ENCODE measurements at regions not wholly inside any gene's neighbourhood (a gene's known extent, or its start where the extent isn't known, plus 50 kb on each side); places are given as distances from the start of the nearest gene placed in this dataset.
"Not testable (repeated sequence)": the region's sequence is repeated elsewhere in the genome, so short reads cannot be mapped to it uniquely, and the experiment has no call there.

DNA sequence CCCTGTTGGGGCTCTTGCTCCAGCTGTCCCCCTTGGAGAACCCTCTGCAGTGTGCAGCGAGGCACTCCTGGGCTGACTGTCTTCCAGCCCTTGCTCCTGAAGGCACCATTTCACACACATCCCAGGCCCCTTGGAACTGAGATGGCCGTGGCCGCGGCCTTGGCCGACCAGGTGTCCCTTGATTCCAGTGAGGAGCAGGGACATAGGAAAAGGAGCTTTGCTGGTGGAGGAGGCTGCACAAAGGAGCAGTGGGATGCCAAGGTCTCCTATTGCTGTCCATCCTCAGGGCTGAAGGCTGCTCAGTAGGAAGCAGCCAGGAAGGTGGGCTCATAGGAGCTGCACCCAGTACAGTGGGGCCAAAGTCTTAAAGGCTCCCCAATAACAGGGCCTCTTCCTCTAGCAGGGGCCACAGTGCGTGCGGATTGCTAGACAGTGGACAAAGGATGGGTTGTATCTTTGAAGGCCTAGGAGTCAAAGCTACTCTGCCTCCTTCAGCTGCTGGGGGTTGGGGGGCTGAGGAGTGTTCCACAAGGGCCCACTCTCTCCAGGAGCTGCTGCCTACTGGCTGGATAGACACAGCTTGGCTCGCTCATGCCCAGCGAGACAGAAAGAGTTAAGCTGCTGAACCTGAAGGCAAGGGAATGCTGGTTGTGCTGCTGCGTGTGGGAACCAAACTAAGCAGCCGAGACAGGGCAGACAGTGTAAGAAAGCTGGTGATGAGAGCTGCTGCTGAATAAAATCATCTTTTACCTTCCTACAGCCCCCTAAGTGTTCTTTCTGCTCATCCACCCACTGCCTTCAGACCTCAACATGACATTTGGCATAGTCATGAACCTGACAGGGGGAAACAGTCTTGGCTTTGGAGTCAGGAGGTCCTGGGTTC lies 891.9 kb upstream of the ZNF722 start:
- DNase-seq = no peak

DNA sequence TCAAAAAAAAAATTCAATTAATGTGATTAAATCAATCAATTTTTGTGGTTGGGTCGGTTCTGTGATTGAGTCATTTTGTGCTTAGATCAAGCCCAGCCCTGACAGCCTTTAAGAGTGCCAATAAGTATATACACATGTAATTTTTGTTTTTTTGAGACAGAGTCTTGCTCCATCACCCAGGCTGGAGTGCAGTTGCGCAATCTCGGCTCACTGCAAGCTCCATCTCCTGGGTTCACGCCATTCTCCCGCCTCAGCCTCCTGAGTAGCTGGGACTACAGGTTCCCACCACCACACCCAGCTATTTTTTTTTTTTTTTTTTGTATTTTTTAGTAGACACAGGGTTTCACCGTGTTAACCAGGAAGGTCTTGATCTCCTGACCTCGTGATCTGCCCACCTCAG lies 887.1 kb upstream of the ZNF722 start:
- not testable (repeated sequence) for DNase-seq

DNA sequence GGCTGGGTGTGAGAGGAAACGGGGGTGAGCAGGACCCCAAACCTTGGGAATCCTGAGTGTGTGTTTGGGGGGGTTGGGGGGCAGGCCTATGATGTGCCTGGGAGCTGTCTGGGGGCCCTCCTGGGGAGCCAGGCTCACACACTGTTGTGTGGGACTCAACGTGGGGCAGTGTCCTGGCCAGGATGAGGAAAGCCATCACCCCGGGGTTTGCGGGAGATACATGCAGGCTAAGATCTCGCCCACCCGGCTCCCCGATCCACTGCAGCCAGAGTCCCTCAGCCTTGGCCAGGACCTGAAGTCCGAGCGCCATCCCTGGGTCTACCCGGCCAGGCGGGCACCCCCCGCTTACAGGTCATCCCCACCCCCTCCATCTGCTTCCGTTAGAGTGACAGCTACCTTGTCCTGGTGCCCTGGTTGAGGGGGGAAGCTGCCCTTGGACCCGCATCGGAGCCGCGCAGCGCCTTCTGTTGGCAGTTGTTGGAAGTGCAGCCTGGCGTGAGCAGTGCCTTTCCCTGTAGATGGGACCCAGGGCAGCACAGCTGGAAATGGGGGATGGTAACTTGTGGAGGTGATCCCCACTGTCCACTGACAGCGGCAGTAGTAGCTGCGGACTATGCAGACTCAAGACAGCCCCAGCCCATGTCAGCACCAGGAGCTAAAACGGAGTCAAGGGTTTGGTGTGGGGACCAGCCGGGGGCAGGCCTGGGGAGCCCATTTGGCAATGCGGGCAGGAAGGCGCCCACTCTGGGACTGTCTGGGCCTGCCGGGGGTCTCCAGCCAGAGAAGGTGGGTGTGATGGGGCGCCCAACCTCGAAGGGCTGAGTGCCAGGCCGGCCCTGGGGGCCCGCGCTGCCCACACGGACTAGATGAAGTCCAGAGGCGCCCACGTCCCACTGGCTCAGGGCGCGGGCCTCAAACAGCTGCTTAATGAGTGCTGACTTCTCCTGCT lies 885.6 kb upstream of the ZNF722 start:
- no peak for DNase-seq

DNA sequence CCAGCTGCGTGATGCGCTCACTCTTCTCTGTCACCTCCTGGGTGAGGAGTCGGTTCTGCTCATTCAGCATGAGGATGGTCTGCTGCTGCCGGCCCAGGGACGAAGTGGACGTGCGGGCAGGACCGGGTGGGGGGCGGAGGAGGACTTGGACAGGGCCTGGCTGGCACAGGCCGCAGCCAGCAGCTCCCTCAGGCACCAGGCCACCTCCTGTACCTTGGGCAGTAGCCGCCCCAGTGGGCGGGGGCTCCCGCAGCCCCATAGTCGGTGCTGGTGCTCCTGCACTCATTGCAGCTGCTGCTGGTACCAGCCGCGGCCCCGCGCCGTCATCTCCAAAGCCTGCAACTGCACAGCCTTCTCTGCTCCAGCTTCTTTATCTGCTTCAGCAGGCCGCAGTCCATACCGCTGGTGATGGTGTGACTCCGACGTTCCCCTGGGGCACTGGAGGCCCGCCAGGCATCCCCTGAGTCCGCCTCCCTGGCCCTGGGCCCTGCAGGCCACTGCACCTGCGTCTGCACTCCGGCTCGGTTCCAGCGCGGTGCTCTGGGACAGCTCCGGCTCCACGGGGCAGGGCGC lies 884.9 kb upstream of the ZNF722 start:
- no peak for DNase-seq

DNA sequence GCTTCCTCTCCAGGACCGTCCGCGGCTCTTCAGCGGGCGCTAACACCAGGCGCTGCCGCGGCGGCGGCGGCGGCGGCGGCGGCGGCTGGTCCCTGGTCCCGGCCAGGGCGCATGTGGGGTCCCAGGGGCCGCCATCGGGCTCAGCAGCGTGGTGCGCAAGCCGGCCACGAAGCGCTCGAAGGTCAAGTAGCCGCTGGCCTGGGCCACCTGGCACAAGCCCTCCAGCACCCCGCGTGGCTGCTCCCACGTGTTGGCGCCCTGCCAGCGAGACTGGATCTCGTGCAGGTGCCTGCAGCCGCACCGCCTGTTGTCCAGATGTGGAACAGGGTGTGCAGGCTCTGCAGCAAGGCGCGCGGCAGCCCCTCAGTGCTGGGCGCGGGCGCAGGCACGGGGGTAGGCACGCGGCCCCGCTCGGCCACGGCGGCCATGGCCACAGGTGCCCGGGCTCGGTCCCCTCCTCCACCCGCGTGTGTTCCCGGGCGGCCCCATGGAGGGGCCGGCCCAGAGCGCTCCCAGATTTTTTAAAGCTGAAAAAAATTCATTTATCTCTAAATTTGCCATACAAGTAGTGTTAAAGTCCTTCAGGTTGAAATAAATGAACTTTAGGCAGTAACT lies 884.2 kb upstream of the ZNF722 start:
- no peak for DNase-seq

Measured in NCI-H526 (cell line).